ENCODE measurements at regions not wholly inside any gene's neighbourhood (a gene's known extent, or its start where the extent isn't known, plus 50 kb on each side); places are given as distances from the start of the nearest gene placed in this dataset.

GRCh38 chr7:136214356-136214755 lies 237.2 kb upstream of the MTPN start:
- no peak for TF ChIP-seq CTCF (IDR thresholded peaks at IDR 0.05)
- no peak for DNase-seq (ENCODE audit: low spot score)
- Histone ChIP-seq H3K4me3 (no peak overlapping the region), H3K27ac (no peak overlapping the region)

- Histone ChIP-seq H3K4me3 (no peak overlapping the region), H3K27ac (no peak overlapping the region)
- DNase-seq (ENCODE audit: low spot score), result no peak
- TF ChIP-seq CTCF (IDR thresholded peaks at IDR 0.05), result no peak
Measured at GRCh38 chr7:136213012-136213411, 235.9 kb upstream of the MTPN start.

- no peak for DNase-seq (ENCODE audit: low spot score)
- no peak for TF ChIP-seq CTCF (IDR thresholded peaks at IDR 0.05)
- Histone ChIP-seq H3K27ac (no peak overlapping the region), H3K4me3 (no peak overlapping the region)
Measured at GRCh38 chr7:136210664-136211063, 233.5 kb upstream of the MTPN start.

- TF ChIP-seq CTCF (IDR thresholded peaks at IDR 0.05), result no peak
- Histone ChIP-seq H3K4me3 (no peak overlapping the region), H3K27ac (no peak overlapping the region)
- no peak for DNase-seq (ENCODE audit: low spot score)
Measured at GRCh38 chr7:136210079-136210478, 232.9 kb upstream of the MTPN start.

GRCh38 chr7:136205956-136206355 lies 228.8 kb upstream of the MTPN start:
- no peak for TF ChIP-seq CTCF (IDR thresholded peaks at IDR 0.05)
- DNase-seq (ENCODE audit: low spot score), result no peak
- no peak overlapping the region for H3K4me3 ChIP-seq
- no peak overlapping the region for H3K27ac ChIP-seq

GRCh38 chr7:136198168-136198567 lies 221.0 kb upstream of the MTPN start:
- DNase-seq (ENCODE audit: low spot score), result no peak
- H3K4me3 ChIP-seq, result no peak overlapping the region
- no peak overlapping the region for H3K27ac ChIP-seq
- TF ChIP-seq CTCF (IDR thresholded peaks at IDR 0.05), result no peak

- TF ChIP-seq CTCF (IDR thresholded peaks at IDR 0.05), result no peak
- no peak for DNase-seq (ENCODE audit: low spot score)
- H3K4me3 ChIP-seq, result no peak overlapping the region
- H3K27ac ChIP-seq, result no peak overlapping the region
Measured at GRCh38 chr7:136194878-136195277, 217.7 kb upstream of the MTPN start.
